ENCODE measurements at regions not wholly inside any gene's neighbourhood (a gene's known extent, or its start where the extent isn't known, plus 50 kb on each side); places are given as distances from the start of the nearest gene placed in this dataset.

- in situ Hi-C loops (cut with MboI; ENCODE audit: low pct_ligation_motif_present in 1 of 4, low pct_unique_long_range_greater_than_20kb in 1 of 4, low sequenced_read_pairs in 3 of 4) (no loop called here), intact Hi-C loops (cut with DNase I; ENCODE audit: low total_unique reads) (no loop called here)
- Histone ChIP-seq H3K27ac (no peak overlapping the region), H3K4me3 (no peak overlapping the region), H3K27me3 (no peaks in the 10 kb centered on the region), H3K36me3 (no peaks in the 10 kb centered on the region), H3K9me3 (no peaks in the 10 kb centered on the region), H3K4me1 (no peaks in the 10 kb centered on the region)
- TF ChIP-seq CTCF (IDR thresholded peaks at IDR 0.05) (no peak), POLR2A (IDR thresholded peaks at IDR 0.05) (no peak), EP300 (IDR thresholded peaks at IDR 0.05; ENCODE audit: low read depth) (no peak), POLR2AphosphoS5 (IDR thresholded peaks at IDR 0.05) (no peak)
- WGBS, 2 donors (ENCODE audit: low coverage in 1 of 2): 73 to 80% methylated on average over 3 to 5 of the region's 5 CpGs
- no peak for DNase-seq
These were observed 344.9 kb downstream of the ICE1 start for GRCh38 chr5:5767286-5767928.

- in situ Hi-C loops (cut with MboI; ENCODE audit: low pct_ligation_motif_present in 1 of 4, low pct_unique_long_range_greater_than_20kb in 1 of 4, low sequenced_read_pairs in 3 of 4) (no loop called here), intact Hi-C loops (cut with DNase I; ENCODE audit: low total_unique reads) (no loop called here)
- TF ChIP-seq POLR2A (IDR thresholded peaks at IDR 0.05): no peak
- no peak for TF ChIP-seq POLR2AphosphoS5 (IDR thresholded peaks at IDR 0.05)
- TF ChIP-seq EP300 (IDR thresholded peaks at IDR 0.05; ENCODE audit: low read depth): no peak
- no peak for TF ChIP-seq CTCF (IDR thresholded peaks at IDR 0.05)
- H3K4me1 ChIP-seq: no peaks in the 10 kb centered on the region
- no peak for DNase-seq
- H3K4me3 ChIP-seq: no peak overlapping the region
- H3K27ac ChIP-seq: no peak overlapping the region
- H3K27me3 ChIP-seq: no peaks in the 10 kb centered on the region
- no peaks in the 10 kb centered on the region for H3K9me3 ChIP-seq
- H3K36me3 ChIP-seq: no peaks in the 10 kb centered on the region
- 50 to 77% methylated on average over 1 to 7 of the region's 7 CpGs for WGBS, 2 donors (ENCODE audit: low coverage in 1 of 2)
These were observed 342.8 kb downstream of the ICE1 start for GRCh38 chr5:5765066-5765850.

GRCh38 chr5:5764246-5764645, 341.8 kb downstream of the ICE1 start:
- H3K27me3 ChIP-seq: no peaks in the 10 kb centered on the region
- H3K36me3 ChIP-seq: no peaks in the 10 kb centered on the region
- TF ChIP-seq CTCF (IDR thresholded peaks at IDR 0.05): no peak
- no peak for TF ChIP-seq POLR2AphosphoS5 (IDR thresholded peaks at IDR 0.05)
- TF ChIP-seq EP300 (IDR thresholded peaks at IDR 0.05; ENCODE audit: low read depth): no peak
- intact Hi-C loops (cut with DNase I; ENCODE audit: low total_unique reads) (no loop called here), in situ Hi-C loops (cut with MboI; ENCODE audit: low pct_ligation_motif_present in 1 of 4, low pct_unique_long_range_greater_than_20kb in 1 of 4, low sequenced_read_pairs in 3 of 4) (no loop called here)
- no peak overlapping the region for H3K4me3 ChIP-seq
- WGBS, 2 donors (ENCODE audit: low coverage in 1 of 2): 58 to 81% methylated on average over 2 to 4 of the region's 4 CpGs
- H3K9me3 ChIP-seq: no peaks in the 10 kb centered on the region
- H3K4me1 ChIP-seq: no peaks in the 10 kb centered on the region
- no peak overlapping the region for H3K27ac ChIP-seq
- DNase-seq: no peak

GRCh38 chr5:5756762-5757161, 334.3 kb downstream of the ICE1 start:
- Histone ChIP-seq H3K9me3 (no peaks in the 10 kb centered on the region), H3K4me3 (no peak overlapping the region), H3K27me3 (no peaks in the 10 kb centered on the region), H3K4me1 (no peaks in the 10 kb centered on the region), H3K36me3 (no peaks in the 10 kb centered on the region), H3K27ac (no peak overlapping the region)
- in situ Hi-C loops (cut with MboI; ENCODE audit: low pct_ligation_motif_present in 1 of 4, low pct_unique_long_range_greater_than_20kb in 1 of 4, low sequenced_read_pairs in 3 of 4) (no loop called here), intact Hi-C loops (cut with DNase I; ENCODE audit: low total_unique reads) (no loop called here)
- DNase-seq: no peak
- no peak for TF ChIP-seq EP300 (IDR thresholded peaks at IDR 0.05; ENCODE audit: low read depth)
- TF ChIP-seq CTCF (IDR thresholded peaks at IDR 0.05): no peak
- TF ChIP-seq POLR2A (IDR thresholded peaks at IDR 0.05): no peak
- TF ChIP-seq POLR2AphosphoS5 (IDR thresholded peaks at IDR 0.05): no peak
- 79% methylated on average over 2 of the region's 2 CpGs; no CpG with 5 or more reads in 1 of the 2 donors for WGBS, 2 donors (ENCODE audit: low coverage in 1 of 2)

Data from transverse colon (tissue), 4 donors.